Smooth muscle cell (in vitro differentiated cells): ENCODE measurements at regions not wholly inside any gene's neighbourhood (a gene's known extent, or its start where the extent isn't known, plus 50 kb on each side); places are given as distances from the start of the nearest gene placed in this dataset.

Source experiments
- DNase-seq: peaks from one replicate; lab custom pipeline; 2025; ENCODE audit not compliant: unreplicated experiment; lab: John Stamatoyannopoulos, UW
- H2AFZ ChIP-seq: fragments of 200-600 bp; sonication (generic); 2 replicates; pipeline ENCODE4 v1.6.0; 2016; ENCODE audit warnings: antibody characterized with exemption, low read depth, mild to moderate bottlenecking
- H3F3A ChIP-seq: fragments of 200-600 bp; sonication (generic); 2 replicates; pipeline ENCODE4 v1.6.0; 2017; ENCODE audit warnings: antibody characterized with exemption, low read depth
- H3K27ac ChIP-seq: fragments of 200-600 bp; sonication (generic); 2 replicates; pipeline ENCODE4 v1.5.1; 2016; ENCODE audit warnings: low read depth, mild to moderate bottlenecking
- H3K27me3 ChIP-seq: fragments of 200-600 bp; sonication (generic); 2 replicates; pipeline ENCODE4 v1.6.1; 2016; ENCODE audit warnings: low read depth, mild to moderate bottlenecking
- H3K36me3 ChIP-seq: fragments of 200-600 bp; sonication (generic); 2 replicates; pipeline ENCODE4 v1.5.1; 2016; ENCODE audit warnings: low read depth
- H3K4me1 ChIP-seq: fragments of 200-600 bp; sonication (generic); 2 replicates; pipeline ENCODE4 v1.5.1; 2016; ENCODE audit warnings: low read depth
- H3K4me2 ChIP-seq: fragments of 200-600 bp; sonication (generic); 2 replicates; pipeline ENCODE4 v1.6.0; 2016; ENCODE audit warnings: mild to moderate bottlenecking
- H3K4me3 ChIP-seq: fragments of 200-600 bp; sonication (generic); 2 replicates; pipeline ENCODE4 v1.5.1; 2016; ENCODE audit warnings: mild to moderate bottlenecking
- H3K79me2 ChIP-seq: fragments of 200-600 bp; sonication (generic); 2 replicates; pipeline ENCODE4 v1.6.0; 2016; ENCODE audit warnings: low read depth, mild to moderate bottlenecking
- H3K9ac ChIP-seq: fragments of 200-600 bp; sonication (generic); 2 replicates; pipeline ENCODE4 v1.6.0; 2016; ENCODE audit warnings: low read depth
- H3K9me3 ChIP-seq: fragments of 200-600 bp; sonication (generic); replicated peaks from 2 replicates; pipeline ENCODE4 v1.5.1; 2016; ENCODE audit warnings: low read depth
- H4K20me1 ChIP-seq: fragments of 200-600 bp; sonication (generic); 2 replicates; pipeline ENCODE4 v1.6.0; 2016; ENCODE audit warnings: low read depth
- WGBS: methylation state at CpG from one replicate; pipeline ENCODE4 v1.1.7; 2016; ENCODE audit warnings: low lambda C conversion rate; 5-methylcytosine and 5-hydroxymethylcytosine counted together
- TF ChIP-seq, protein P1 (sequence below): fragments of 200-600 bp; sonication (generic); IDR thresholded peaks from 2 replicates; pipeline ENCODE4 v1.5.1; 2017; ENCODE audit warnings: borderline replicate concordance, mild to moderate bottlenecking, antibody characterized with exemption; ENCODE audit not compliant: insufficient read depth, poor library complexity, severe bottlenecking

DNA sequence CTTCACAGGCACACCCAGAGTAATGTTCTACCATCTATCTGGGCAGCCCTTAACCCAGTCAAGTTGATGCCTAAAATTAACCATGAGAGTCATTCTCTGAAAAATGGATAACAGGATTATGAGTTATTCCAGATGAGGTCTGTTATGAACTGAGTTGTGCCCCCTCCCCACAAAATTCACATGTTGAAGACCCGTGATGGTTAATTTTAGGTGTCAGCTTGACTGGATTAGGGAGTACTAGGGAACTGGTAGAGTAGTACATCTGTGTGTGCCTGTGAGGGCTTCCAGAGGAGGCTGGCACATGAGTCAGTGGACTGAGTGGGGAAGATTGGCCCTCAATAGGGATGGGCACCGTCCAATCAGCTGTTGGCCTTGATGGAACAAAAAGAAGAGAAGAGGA is 110.4 kb upstream of the MYCN start:
- 98% methylated on average over 2 of the region's 2 CpGs for WGBS
- H3K4me2 ChIP-seq = no peak overlapping the region
- no peaks in the 10 kb centered on the region for H3F3A ChIP-seq
- no peak overlapping the region for H3K9ac ChIP-seq
- TF ChIP-seq, protein P1, sequence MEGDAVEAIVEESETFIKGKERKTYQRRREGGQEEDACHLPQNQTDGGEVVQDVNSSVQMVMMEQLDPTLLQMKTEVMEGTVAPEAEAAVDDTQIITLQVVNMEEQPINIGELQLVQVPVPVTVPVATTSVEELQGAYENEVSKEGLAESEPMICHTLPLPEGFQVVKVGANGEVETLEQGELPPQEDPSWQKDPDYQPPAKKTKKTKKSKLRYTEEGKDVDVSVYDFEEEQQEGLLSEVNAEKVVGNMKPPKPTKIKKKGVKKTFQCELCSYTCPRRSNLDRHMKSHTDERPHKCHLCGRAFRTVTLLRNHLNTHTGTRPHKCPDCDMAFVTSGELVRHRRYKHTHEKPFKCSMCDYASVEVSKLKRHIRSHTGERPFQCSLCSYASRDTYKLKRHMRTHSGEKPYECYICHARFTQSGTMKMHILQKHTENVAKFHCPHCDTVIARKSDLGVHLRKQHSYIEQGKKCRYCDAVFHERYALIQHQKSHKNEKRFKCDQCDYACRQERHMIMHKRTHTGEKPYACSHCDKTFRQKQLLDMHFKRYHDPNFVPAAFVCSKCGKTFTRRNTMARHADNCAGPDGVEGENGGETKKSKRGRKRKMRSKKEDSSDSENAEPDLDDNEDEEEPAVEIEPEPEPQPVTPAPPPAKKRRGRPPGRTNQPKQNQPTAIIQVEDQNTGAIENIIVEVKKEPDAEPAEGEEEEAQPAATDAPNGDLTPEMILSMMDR = no peak
- H3K27ac ChIP-seq = no peak overlapping the region
- DNase-seq = no peak
- H3K27me3 ChIP-seq = no peaks in the 10 kb centered on the region
- no peaks in the 10 kb centered on the region for H3K36me3 ChIP-seq
- H3K4me1 ChIP-seq = peaks cover 13% of the 10 kb centered on the region
- H3K4me3 ChIP-seq = no peak overlapping the region
- no peaks in the 10 kb centered on the region for H3K79me2 ChIP-seq
- H2AFZ ChIP-seq = no peak overlapping the region
- no peaks in the 10 kb centered on the region for H4K20me1 ChIP-seq
- H3K9me3 ChIP-seq = no peaks in the 10 kb centered on the region

DNA sequence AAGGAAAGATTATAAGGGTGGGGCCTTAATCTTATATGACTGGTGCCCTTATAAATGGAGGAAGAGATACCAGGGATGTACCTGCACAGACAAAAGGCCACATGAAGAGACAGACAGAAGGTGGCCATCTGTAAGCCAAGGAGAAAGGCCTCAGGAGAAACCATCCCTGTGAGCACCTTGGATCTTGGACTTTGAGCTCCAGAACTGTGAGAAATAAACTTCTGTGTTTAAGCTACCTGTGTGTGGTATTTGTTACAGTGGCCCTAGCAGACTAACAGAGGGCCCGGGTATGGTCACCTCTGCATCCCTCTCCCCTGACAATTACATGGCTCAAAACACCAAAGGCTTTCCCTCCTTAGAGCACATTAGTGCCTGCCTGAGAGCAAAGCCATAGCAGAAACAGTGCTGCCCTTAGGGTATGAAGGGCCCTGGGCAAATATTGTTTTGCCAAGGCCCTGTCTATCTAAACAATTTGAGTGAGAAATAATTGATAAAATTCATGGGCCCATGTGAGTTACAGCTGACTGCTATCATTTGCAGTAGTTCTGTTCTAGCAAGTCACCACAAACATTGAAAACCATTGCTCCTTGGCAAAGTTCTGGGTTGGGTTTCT is 109.3 kb upstream of the MYCN start:
- H4K20me1 ChIP-seq = no peaks in the 10 kb centered on the region
- H3K4me2 ChIP-seq = no peak overlapping the region
- no peak overlapping the region for H2AFZ ChIP-seq
- H3K36me3 ChIP-seq = no peaks in the 10 kb centered on the region
- H3F3A ChIP-seq = no peaks in the 10 kb centered on the region
- H3K79me2 ChIP-seq = no peaks in the 10 kb centered on the region
- TF ChIP-seq, protein P1 = no peak
- no peak overlapping the region for H3K9ac ChIP-seq
- DNase-seq = no peak
- no peaks in the 10 kb centered on the region for H3K9me3 ChIP-seq
- no peak overlapping the region for H3K27ac ChIP-seq
- H3K4me3 ChIP-seq = no peak overlapping the region
- no peaks in the 10 kb centered on the region for H3K27me3 ChIP-seq
- peaks cover 11% of the 10 kb centered on the region for H3K4me1 ChIP-seq
- WGBS = 96% methylated on average over 1 of the region's 1 CpG

DNA sequence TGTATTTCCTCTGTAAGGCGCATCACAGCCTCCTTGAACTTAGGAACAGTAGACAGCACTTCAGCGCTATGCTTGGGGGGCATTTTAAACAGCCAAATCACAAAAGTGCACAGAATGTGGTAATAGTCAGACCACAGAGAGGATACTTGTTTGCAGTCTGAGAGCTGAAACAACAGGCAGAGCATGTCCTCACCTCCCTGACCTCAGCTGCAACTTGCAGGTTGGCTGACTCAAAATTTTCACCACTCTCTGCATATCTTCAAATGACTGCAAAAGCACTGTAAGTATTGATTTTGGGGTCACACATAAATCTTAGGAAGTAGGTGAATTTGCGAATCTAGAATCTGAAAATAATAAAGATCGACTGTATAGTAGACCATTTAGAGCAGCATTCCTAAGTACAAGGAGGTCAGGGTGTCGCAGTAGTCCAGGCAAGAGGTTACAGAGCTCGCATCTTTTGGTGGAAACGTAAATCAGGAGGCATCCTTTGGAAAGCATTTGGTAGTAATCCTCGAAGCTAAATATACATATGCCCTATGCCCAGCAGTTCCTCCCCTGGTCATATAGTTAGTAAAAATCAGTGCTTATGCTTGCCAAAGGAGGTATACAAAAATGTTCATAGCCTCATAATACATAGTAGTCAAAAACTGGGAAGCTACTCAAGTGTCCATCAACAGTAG is 108.2 kb upstream of the MYCN start:
- WGBS = 91% methylated on average over 8 of the region's 8 CpGs
- no peak for DNase-seq

More for the DNA sequence above, 108.2 kb upstream of the MYCN start:
- no peak overlapping the region for H3K27ac ChIP-seq
- H3K36me3 ChIP-seq = no peaks in the 10 kb centered on the region
- H3K4me2 ChIP-seq = no peak overlapping the region
- H3K79me2 ChIP-seq = no peaks in the 10 kb centered on the region
- H3K4me3 ChIP-seq = no peak overlapping the region
- H2AFZ ChIP-seq = no peak overlapping the region
- TF ChIP-seq, protein P1 = no peak
- H3K27me3 ChIP-seq = no peaks in the 10 kb centered on the region
- no peaks in the 10 kb centered on the region for H3F3A ChIP-seq
- no peak overlapping the region for H3K9ac ChIP-seq
- H4K20me1 ChIP-seq = no peaks in the 10 kb centered on the region
- H3K9me3 ChIP-seq = no peaks in the 10 kb centered on the region
- H3K4me1 ChIP-seq = peaks cover under 1% of the 10 kb centered on the region
